ENCODE measurements at regions not wholly inside any gene's neighbourhood (a gene's known extent, or its start where the extent isn't known, plus 50 kb on each side); places are given as distances from the start of the nearest gene placed in this dataset.

- TF ChIP-seq CTCF (IDR thresholded peaks at IDR 0.05) = no peak
- TF ChIP-seq POLR2AphosphoS5 (IDR thresholded peaks at IDR 0.05) = no peak
- no peak for TF ChIP-seq POLR2A (IDR thresholded peaks at IDR 0.05)
- no peak for TF ChIP-seq EP300 (IDR thresholded peaks at IDR 0.05)
Measured at GRCh38 chr4:19693936-19694570, 557.7 kb upstream of the SLIT2 start.
